ENCODE measurements at regions not wholly inside any gene's neighbourhood (a gene's known extent, or its start where the extent isn't known, plus 50 kb on each side); places are given as distances from the start of the nearest gene placed in this dataset.

GRCh38 chrX:78496483-78496882 lies 162.6 kb downstream of the RTL3 start:
- intact Hi-C loops (cut with micrococcal nuclease): no loop called here

- intact Hi-C loops (cut with micrococcal nuclease): no loop called here
Observed at GRCh38 chrX:78493180-78493579, 165.8 kb upstream of the CYSLTR1 start.

- intact Hi-C loops (cut with micrococcal nuclease): no loop called here
Observed at GRCh38 chrX:78476701-78477100, 149.3 kb upstream of the CYSLTR1 start.

GRCh38 chrX:78456909-78457308 lies 129.5 kb upstream of the CYSLTR1 start:
- intact Hi-C loops (cut with micrococcal nuclease): no loop called here

GRCh38 chrX:78455901-78456300 lies 128.5 kb upstream of the CYSLTR1 start:
- intact Hi-C loops (cut with micrococcal nuclease): no loop called here

- intact Hi-C loops (cut with micrococcal nuclease): no loop called here
Observed at GRCh38 chrX:78452356-78452755, 124.9 kb upstream of the CYSLTR1 start.

- intact Hi-C loops (cut with micrococcal nuclease): no loop called here
Observed at GRCh38 chrX:78437621-78438020, 110.2 kb upstream of the CYSLTR1 start.

- intact Hi-C loops (cut with micrococcal nuclease): no loop called here
Observed at GRCh38 chrX:78429172-78429571, 101.8 kb upstream of the CYSLTR1 start.

- intact Hi-C loops (cut with micrococcal nuclease): no loop called here
Observed at GRCh38 chrX:78388663-78389062, 61.3 kb upstream of the CYSLTR1 start.

- intact Hi-C loops (cut with micrococcal nuclease): no loop called here
Observed at GRCh38 chrX:78387364-78387763, 60.0 kb upstream of the CYSLTR1 start.

GRCh38 chrX:78384486-78384885 lies 57.1 kb upstream of the CYSLTR1 start:
- intact Hi-C loops (cut with micrococcal nuclease): no loop called here

GRCh38 chrX:78383594-78383993 lies 56.2 kb upstream of the CYSLTR1 start:
- intact Hi-C loops (cut with micrococcal nuclease): no loop called here

- intact Hi-C loops (cut with micrococcal nuclease): loop anchor here (5.0 kb wide), 3 partner anchors 241 to 276 kb away; partner anchors contain the start of genes PGK1 and TAF9B
Observed at GRCh38 chrX:78378476-78379115, 51.2 kb upstream of the CYSLTR1 start.

Measured in T-helper 1 cell treated with Interleukin-12 subunit alpha and Interleukin-12 subunit beta and Interleukin-4 antibody, amounts not matched to agents 30 ng/mL and 1 ng/mL, for 36 hours (primary cell).